HFF-Myc (cell line): ENCODE measurements at regions not wholly inside any gene's neighbourhood (a gene's known extent, or its start where the extent isn't known, plus 50 kb on each side); places are given as distances from the start of the nearest gene placed in this dataset.

Experiments
- DNase-seq: peaks from one replicate; pipeline ENCODE4 v3.0.0-alpha.2; 2011; ENCODE audit warnings: low read depth; ENCODE audit errors: extremely low read depth
- H3K4me3 ChIP-seq: replicated peaks from 2 replicates; pipeline ENCODE4 v1.5.1; 2011; ENCODE audit warnings: low read depth, mild to moderate bottlenecking, control low read depth, low read length
- TF ChIP-seq, protein P1 (sequence below): IDR thresholded peaks from 2 replicates; pipeline ENCODE4 v1.5.1; 2012; ENCODE audit warnings: mild to moderate bottlenecking, low read depth, low read length, control low read depth; ENCODE audit errors: missing control alignments

DNA sequence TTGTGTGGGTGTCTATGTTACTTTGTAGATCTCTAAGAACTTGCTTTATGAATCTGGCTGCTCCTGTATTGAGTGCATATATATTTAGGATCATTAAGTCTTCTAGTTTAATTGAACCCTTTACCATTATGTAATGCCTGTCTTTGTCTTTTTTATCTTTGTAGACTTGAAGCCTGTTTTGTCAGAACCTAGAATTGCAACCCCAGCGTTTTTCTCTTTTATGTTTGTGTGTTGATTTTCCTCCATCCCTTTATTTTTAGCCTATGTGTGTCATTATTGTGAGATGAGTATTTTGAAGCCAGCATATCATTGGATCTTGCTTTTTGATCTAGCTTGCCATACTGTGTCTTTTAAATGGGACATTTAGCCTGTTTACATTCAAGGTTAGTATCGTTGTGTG is 573.2 kb downstream of the BRINP3 start:
- no peak overlapping the region for H3K4me3 ChIP-seq
- DNase-seq, result no peak
- TF ChIP-seq, protein P1, sequence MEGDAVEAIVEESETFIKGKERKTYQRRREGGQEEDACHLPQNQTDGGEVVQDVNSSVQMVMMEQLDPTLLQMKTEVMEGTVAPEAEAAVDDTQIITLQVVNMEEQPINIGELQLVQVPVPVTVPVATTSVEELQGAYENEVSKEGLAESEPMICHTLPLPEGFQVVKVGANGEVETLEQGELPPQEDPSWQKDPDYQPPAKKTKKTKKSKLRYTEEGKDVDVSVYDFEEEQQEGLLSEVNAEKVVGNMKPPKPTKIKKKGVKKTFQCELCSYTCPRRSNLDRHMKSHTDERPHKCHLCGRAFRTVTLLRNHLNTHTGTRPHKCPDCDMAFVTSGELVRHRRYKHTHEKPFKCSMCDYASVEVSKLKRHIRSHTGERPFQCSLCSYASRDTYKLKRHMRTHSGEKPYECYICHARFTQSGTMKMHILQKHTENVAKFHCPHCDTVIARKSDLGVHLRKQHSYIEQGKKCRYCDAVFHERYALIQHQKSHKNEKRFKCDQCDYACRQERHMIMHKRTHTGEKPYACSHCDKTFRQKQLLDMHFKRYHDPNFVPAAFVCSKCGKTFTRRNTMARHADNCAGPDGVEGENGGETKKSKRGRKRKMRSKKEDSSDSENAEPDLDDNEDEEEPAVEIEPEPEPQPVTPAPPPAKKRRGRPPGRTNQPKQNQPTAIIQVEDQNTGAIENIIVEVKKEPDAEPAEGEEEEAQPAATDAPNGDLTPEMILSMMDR, result no peak

DNA sequence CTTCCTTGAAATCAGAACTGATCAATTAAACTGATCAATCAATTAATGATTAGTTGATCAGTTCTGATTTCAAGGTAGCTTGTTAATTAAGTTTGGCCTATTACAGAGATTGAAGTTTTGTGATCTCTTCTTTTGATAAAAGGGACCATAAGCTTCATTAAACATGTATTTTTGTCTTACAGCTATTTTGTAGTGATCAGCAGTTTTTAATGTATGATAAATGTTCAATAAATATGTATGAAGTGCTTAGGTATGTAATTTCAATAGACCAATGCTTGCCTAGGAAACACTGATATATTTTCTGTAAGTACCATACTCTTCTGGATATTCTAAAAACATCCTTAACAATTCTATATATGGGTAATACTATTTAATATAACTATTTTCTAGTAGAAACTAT is 569.6 kb downstream of the BRINP3 start:
- DNase-seq, result no peak
- TF ChIP-seq, protein P1, result no peak

DNA sequence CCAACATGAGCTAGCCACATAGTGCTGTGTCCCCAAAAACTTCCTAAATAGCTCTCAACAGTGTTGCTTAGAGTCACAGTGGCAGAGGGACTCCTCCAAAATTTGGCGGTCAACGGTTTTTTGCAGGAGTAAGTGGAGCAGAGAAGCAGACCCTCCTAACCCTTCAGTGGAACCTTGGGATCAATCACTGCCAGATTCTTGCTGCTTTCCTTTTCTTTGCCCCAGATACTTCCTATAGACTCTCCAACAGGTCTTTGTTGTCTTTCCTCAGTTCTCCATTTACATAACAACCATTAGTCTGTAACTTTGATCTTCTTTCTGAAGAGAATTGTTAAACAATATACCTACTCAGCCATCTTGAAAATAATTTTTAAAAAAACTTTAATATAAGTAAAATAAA is 556.1 kb downstream of the BRINP3 start:
- TF ChIP-seq, protein P1, result no peak
- no peak for DNase-seq
- H3K4me3 ChIP-seq, result no peak overlapping the region

More for the DNA sequence above, 569.6 kb downstream of the BRINP3 start:
- H3K4me3 ChIP-seq, result no peak overlapping the region

DNA sequence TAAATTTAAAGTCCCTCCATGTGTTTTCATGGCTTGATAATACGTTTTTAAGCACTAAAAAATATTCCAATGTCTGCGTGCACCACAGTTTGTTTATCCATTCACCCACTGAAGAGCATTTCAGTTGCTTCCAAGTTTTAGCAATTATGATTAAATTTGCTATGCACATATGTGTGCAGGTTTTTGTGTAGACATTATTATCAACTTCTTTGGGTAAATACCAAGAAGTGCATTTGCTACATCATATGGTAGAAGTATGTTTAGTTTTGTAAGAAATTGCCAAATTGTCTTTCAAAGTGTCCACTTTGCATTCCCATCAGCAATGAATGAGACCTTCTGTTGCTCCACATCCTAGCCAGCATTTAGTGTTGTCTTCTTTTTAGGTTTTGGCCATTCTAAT is 550.0 kb downstream of the BRINP3 start:
- no peak for DNase-seq
- TF ChIP-seq, protein P1, result no peak
- no peak overlapping the region for H3K4me3 ChIP-seq

DNA sequence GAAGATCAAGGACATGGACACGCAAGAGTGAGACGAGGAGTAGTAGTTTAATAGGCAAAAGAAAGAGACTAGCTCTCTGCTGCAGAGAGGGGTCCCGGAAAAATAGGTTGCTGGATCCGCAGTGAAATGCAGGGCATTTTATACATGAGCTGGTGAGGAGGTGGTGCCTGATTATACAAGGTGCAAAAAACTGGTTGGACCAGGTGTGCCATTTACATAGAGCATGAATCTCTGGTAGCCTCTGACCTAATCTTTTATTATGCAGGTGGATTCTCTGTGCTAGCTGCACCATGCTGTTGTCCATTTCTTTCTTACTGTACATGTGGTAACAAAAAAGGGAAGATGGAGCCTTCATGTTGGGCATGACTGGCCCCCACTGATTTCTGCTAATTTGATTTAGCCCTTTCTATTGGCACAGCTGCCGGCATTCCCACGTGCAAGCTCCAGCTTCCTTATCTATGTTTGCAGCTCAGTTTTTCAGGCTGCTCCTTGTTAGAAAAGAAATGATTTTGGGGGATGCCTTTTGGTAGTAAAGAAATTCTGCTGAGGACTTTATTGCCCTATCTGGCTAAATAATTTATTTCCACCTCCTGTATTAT is 548.1 kb downstream of the BRINP3 start:
- no peak overlapping the region for H3K4me3 ChIP-seq
- TF ChIP-seq, protein P1, result no peak
- no peak for DNase-seq

DNA sequence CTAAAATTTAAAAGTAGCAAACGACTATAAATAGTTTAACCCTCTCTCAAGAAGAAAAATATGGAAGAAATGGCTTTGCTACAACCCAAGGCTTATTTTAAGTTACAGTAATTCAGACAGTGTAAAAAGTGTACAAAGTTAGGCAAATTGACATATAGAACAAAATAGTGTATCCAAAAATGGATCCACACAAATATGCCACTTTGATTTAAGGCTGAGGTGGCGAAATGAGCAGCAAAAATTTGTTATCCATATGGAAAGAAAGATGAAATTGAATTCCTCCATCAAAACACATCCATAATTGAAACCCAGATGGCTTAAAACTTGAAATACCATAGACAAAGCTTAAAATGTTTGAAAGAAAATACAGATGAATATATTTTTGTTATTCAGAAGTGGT is 540.8 kb downstream of the BRINP3 start:
- no peak for DNase-seq
- H3K4me3 ChIP-seq, result no peak overlapping the region
- TF ChIP-seq, protein P1, result no peak

DNA sequence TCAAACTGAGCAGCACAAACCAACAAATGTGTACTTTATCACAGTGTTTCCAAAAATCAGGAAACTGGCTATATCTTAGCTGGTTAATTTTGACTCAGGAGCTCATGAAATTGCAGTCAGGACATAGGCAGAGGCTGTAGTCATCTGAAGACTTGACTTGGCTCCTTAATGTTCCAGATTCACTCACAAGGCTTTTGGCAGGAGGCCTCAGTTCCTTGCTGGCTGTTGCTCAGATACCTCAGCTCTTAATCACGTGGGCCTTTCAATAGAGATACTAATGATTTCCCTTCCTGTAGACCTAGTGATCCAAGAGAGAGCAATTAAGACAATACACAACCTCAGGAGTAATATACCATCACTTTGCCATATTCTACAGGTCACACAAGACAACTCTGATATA is 537.7 kb downstream of the BRINP3 start:
- DNase-seq, result no peak
- no peak overlapping the region for H3K4me3 ChIP-seq
- TF ChIP-seq, protein P1, result no peak
